IPS DF 4.7 (cell line): ENCODE measurements at regions not wholly inside any gene's neighbourhood (a gene's known extent, or its start where the extent isn't known, plus 50 kb on each side); places are given as distances from the start of the nearest gene placed in this dataset.
"Not testable (repeated sequence)": the region's sequence is repeated elsewhere in the genome, so short reads cannot be mapped to it uniquely, and the experiment has no call there.

Experiments used
- DNase-seq: peaks from one replicate; pipeline ENCODE4 v3.0.0-alpha.2; 2013; ENCODE audit warnings: low spot score; ENCODE audit errors: extremely low read depth

- no peak for DNase-seq
Observed at GRCh38 chr5:166551384-166551783, 1740.1 kb upstream of the WWC1 start.

- DNase-seq, result no peak
Observed at GRCh38 chr5:166553778-166554177, 1737.7 kb upstream of the WWC1 start.

GRCh38 chr5:166561759-166562158 is 1729.7 kb upstream of the WWC1 start:
- no peak for DNase-seq

GRCh38 chr5:166562246-166562645 is 1729.2 kb upstream of the WWC1 start:
- DNase-seq, result no peak

- DNase-seq, result no peak
Observed at GRCh38 chr5:166566725-166567124, 1724.7 kb upstream of the WWC1 start.

GRCh38 chr5:166570865-166571264 is 1720.6 kb upstream of the WWC1 start:
- no peak for DNase-seq

GRCh38 chr5:166571668-166572067 is 1719.8 kb upstream of the WWC1 start:
- DNase-seq, result no peak

- no peak for DNase-seq
Observed at GRCh38 chr5:166576323-166576722, 1715.1 kb upstream of the WWC1 start.

- DNase-seq, result no peak
Observed at GRCh38 chr5:166581826-166582225, 1709.6 kb upstream of the WWC1 start.

GRCh38 chr5:166582416-166582815 is 1709.0 kb upstream of the WWC1 start:
- no peak for DNase-seq

GRCh38 chr5:166594567-166594966 is 1696.9 kb upstream of the WWC1 start:
- no peak for DNase-seq

- no peak for DNase-seq
Observed at GRCh38 chr5:166595274-166595951, 1696.0 kb upstream of the WWC1 start.

GRCh38 chr5:166596043-166596442 is 1695.4 kb upstream of the WWC1 start:
- DNase-seq, result no peak

GRCh38 chr5:166602271-166602670 is 1689.2 kb upstream of the WWC1 start:
- DNase-seq, result no peak

- no peak for DNase-seq
Observed at GRCh38 chr5:166617507-166617906, 1673.9 kb upstream of the WWC1 start.

- DNase-seq, result no peak
Observed at GRCh38 chr5:166618526-166618925, 1672.9 kb upstream of the WWC1 start.

GRCh38 chr5:166624573-166624972 is 1666.9 kb upstream of the WWC1 start:
- no peak for DNase-seq

GRCh38 chr5:166625210-166625865 is 1666.1 kb upstream of the WWC1 start:
- DNase-seq, result no peak

- DNase-seq, result no peak
Observed at GRCh38 chr5:166637295-166637694, 1654.2 kb upstream of the WWC1 start.

GRCh38 chr5:166639151-166639550 is 1652.3 kb upstream of the WWC1 start:
- no peak for DNase-seq

- DNase-seq, result not testable (repeated sequence)
Observed at GRCh38 chr5:166640136-166640535, 1651.3 kb upstream of the WWC1 start.

- DNase-seq, result no peak
Observed at GRCh38 chr5:166648736-166649135, 1642.7 kb upstream of the WWC1 start.

- DNase-seq, result no peak
Observed at GRCh38 chr5:166649676-166650075, 1641.8 kb upstream of the WWC1 start.
